ENCODE measurements at regions not wholly inside any gene's neighbourhood (a gene's known extent, or its start where the extent isn't known, plus 50 kb on each side); places are given as distances from the start of the nearest gene placed in this dataset.

GRCh38 chr13:109645831-109646230 lies 140.6 kb downstream of the IRS2 start:
- Histone ChIP-seq H3K9me3 (no peaks in the 10 kb centered on the region), H3K27ac (no peak overlapping the region), H3K4me1 (no peaks in the 10 kb centered on the region), H3K36me3 (ENCODE audit: low read depth, missing control alignments) (no peaks in the 10 kb centered on the region), H3K4me3 (no peak overlapping the region), H3K27me3 (no peaks in the 10 kb centered on the region)
- TF ChIP-seq CTCF (IDR thresholded peaks at IDR 0.05) (no peak), POLR2A (IDR thresholded peaks at IDR 0.05) (no peak)
- 45 to 70% methylated on average over 4 to 6 of the region's 6 CpGs for WGBS, 2 donors
- DNase-seq: no peak
- intact Hi-C loops (cut with DNase I; ENCODE audit: low total_unique reads): no loop called here

DNA sequence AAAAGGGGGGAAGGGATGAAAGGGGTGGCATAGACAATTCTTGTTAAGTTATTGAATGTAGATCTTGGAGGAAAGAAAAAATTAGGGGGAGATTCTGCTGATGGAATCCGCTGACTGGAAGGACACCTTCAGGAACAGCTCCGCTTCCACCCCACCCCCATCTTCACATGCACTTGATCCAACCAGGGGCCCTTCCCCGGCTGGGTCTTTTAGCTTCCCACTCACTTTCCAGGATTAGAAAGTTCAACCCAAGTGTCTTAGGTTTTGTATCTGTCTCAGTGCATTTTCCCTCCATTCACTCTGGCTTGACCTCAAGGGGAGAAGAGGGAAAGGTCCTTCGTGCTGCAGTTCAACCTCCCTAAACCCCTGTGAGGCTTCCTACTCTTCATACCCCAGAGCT lies 141.4 kb downstream of the IRS2 start:
- DNase-seq: no peak
- Histone ChIP-seq H3K36me3 (ENCODE audit: low read depth, missing control alignments) (no peaks in the 10 kb centered on the region), H3K9me3 (no peaks in the 10 kb centered on the region), H3K27me3 (no peaks in the 10 kb centered on the region), H3K4me1 (no peaks in the 10 kb centered on the region), H3K4me3 (no peak overlapping the region), H3K27ac (no peak overlapping the region)
- WGBS, 2 donors: 92 to 93% methylated on average over 4 of the region's 4 CpGs
- no peak for TF ChIP-seq POLR2A (IDR thresholded peaks at IDR 0.05)
- TF ChIP-seq CTCF (IDR thresholded peaks at IDR 0.05): no peak
- intact Hi-C loops (cut with DNase I; ENCODE audit: low total_unique reads): no loop called here

DNA sequence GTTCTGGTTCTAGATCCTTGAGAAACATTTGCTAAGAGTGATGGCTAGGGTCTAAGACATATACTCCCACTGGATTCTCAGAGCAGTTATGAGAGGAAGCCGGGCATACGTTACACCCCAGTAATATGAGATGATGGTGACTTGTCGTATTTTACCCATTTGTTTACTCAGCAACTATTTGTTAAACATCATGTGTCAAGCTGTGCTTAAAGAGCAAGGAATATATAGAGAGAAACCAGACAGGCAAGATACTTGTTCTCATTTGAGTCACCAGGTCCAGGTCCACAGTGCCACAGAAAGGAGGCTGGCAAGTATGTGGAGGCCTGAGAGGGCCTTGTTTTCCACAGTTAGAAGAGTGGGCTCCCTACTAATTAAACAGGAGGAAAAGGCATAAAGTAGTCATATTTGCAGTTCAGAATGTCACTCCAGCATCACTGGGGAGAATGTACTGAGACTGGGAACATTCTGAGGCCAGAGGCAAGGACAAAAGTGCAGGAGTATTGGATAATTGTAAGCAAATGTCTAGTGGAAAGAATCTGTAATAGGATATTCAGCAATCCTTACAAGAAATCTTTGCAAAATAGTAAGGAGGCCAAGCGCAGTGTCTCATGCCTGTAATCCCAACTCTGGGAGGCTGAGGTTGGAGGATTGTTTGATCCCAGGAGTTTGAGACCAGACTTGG lies 142.2 kb downstream of the IRS2 start:
- 66 to 72% methylated on average over 4 of the region's 4 CpGs for WGBS, 2 donors
- H3K4me1 ChIP-seq: no peaks in the 10 kb centered on the region
- no peaks in the 10 kb centered on the region for H3K36me3 ChIP-seq (ENCODE audit: low read depth, missing control alignments)
- TF ChIP-seq CTCF (IDR thresholded peaks at IDR 0.05) (no peak), POLR2A (IDR thresholded peaks at IDR 0.05) (no peak)
- H3K9me3 ChIP-seq: no peaks in the 10 kb centered on the region
- DNase-seq: no peak
- H3K27me3 ChIP-seq: no peaks in the 10 kb centered on the region
- H3K27ac ChIP-seq: no peak overlapping the region
- intact Hi-C loops (cut with DNase I; ENCODE audit: low total_unique reads): no loop called here
- no peak overlapping the region for H3K4me3 ChIP-seq

GRCh38 chr13:109642358-109642757 lies 144.0 kb downstream of the IRS2 start:
- WGBS, 2 donors: 84 to 88% methylated on average over 8 of the region's 8 CpGs
- H3K4me1 ChIP-seq: no peaks in the 10 kb centered on the region
- no peaks in the 10 kb centered on the region for H3K36me3 ChIP-seq (ENCODE audit: low read depth, missing control alignments)
- TF ChIP-seq POLR2A (IDR thresholded peaks at IDR 0.05) (no peak), CTCF (IDR thresholded peaks at IDR 0.05) (no peak)
- H3K27ac ChIP-seq: no peak overlapping the region
- H3K4me3 ChIP-seq: no peak overlapping the region
- no peaks in the 10 kb centered on the region for H3K9me3 ChIP-seq
- no peak for DNase-seq
- intact Hi-C loops (cut with DNase I; ENCODE audit: low total_unique reads): no loop called here
- no peaks in the 10 kb centered on the region for H3K27me3 ChIP-seq

- no peak for TF ChIP-seq POLR2A (IDR thresholded peaks at IDR 0.05)
- no peak for TF ChIP-seq CTCF (IDR thresholded peaks at IDR 0.05)
- Histone ChIP-seq H3K4me1 (no peaks in the 10 kb centered on the region), H3K9me3 (no peaks in the 10 kb centered on the region), H3K27ac (no peak overlapping the region), H3K36me3 (ENCODE audit: low read depth, missing control alignments) (no peaks in the 10 kb centered on the region), H3K27me3 (no peaks in the 10 kb centered on the region), H3K4me3 (no peak overlapping the region)
- intact Hi-C loops (cut with DNase I; ENCODE audit: low total_unique reads): no loop called here
- DNase-seq: no peak
- WGBS, 2 donors: 78% methylated on average over 3 of the region's 3 CpGs
Measured at GRCh38 chr13:109636736-109637135, 149.6 kb downstream of the IRS2 start.
